GM18507 (cell line): ENCODE measurements at regions not wholly inside any gene's neighbourhood (a gene's known extent, or its start where the extent isn't known, plus 50 kb on each side); places are given as distances from the start of the nearest gene placed in this dataset.
"Not testable (repeated sequence)": the region's sequence is repeated elsewhere in the genome, so short reads cannot be mapped to it uniquely, and the experiment has no call there.

ENCODE experiments used
- DNase-seq: peaks from one replicate; pipeline ENCODE4 v3.0.0; 2011; ENCODE audit warnings: low read depth; ENCODE audit not compliant: insufficient read length; ENCODE audit errors: extremely low spot score
- FAIRE-seq: peaks from 2 replicates; lab custom pipeline; 2011; peaks lifted over from hg19 to GRCh38; lab: Jason Lieb, UNC

GRCh38 chr2:144969564-144969963 is 449.6 kb upstream of the ZEB2 start:
- FAIRE-seq, DNase-seq: not testable (repeated sequence)

- no peak for DNase-seq
Measured at GRCh38 chr2:144967961-144968360, 448.0 kb upstream of the ZEB2 start.

GRCh38 chr2:144965172-144965571 is 445.3 kb upstream of the ZEB2 start:
- no peak for FAIRE-seq

More at GRCh38 chr2:144967961-144968360, 448.0 kb upstream of the ZEB2 start:
- FAIRE-seq, result peak; percentile 15

DNA sequence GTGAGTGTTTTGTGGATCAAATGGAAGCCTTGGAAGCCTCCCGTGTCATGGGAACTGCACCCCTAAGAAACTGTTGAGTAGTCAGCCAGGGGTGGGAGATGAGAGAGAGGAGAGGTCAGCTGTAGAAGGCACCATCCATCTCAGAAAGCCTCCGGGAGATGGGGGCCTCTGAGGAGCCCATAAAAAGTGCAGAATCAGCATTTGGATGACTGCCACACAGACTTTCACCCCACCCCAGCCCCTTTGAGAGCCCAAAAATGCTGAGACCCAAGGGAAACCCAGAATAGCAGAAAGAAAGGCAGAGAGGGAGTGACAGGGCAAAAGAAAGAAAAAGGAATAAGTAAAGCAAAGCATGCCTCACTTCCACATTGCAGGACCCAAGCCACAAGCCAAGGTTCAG is 443.1 kb upstream of the ZEB2 start:
- FAIRE-seq (no peak), DNase-seq (no peak)

More at GRCh38 chr2:144965172-144965571, 445.3 kb upstream of the ZEB2 start:
- DNase-seq, result no peak

DNA sequence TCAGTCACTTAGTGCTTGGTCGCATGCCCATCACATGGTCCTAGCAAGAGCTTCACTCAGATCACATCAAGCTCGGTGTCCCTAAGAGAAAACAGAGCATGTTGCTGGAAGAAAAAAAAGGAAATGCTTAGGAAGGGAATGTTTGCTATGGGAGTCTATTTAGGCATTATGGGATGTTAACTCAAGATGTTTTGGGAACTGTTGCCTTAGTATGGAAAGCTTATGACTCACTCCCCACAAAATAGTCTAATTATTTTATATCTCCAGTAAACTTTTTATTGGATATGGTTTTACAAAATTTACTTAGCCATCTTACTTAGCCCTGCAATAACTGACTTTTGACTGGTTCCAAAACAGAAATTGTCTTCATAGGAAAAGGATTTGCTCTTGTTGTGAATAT is 439.5 kb upstream of the ZEB2 start:
- FAIRE-seq, result no peak

GRCh38 chr2:144950899-144951560 is 431.1 kb upstream of the ZEB2 start:
- DNase-seq, result no peak
- FAIRE-seq, result no peak

More for the DNA sequence above, 439.5 kb upstream of the ZEB2 start:
- no peak for DNase-seq

GRCh38 chr2:144948205-144948855 is 428.4 kb upstream of the ZEB2 start:
- no peak for FAIRE-seq
- no peak for DNase-seq

DNA sequence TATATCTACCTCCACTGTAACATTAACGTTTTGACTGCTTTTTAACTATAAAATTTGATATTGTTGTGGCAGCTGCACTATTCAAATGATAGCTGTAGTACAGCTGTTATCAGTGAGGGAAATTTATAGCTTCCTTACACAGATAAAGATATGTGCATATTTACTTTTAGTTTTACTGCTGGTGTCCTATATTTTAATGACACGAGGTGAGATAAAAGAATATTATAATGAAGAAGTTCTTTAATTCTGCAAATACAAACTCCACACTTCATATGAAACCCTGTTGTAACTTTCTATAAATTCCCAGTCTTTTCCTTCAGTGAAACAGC is 427.8 kb upstream of the ZEB2 start:
- no peak for DNase-seq

GRCh38 chr2:144946263-144946662 is 426.3 kb upstream of the ZEB2 start:
- no peak for FAIRE-seq
- DNase-seq, result no peak

More for the DNA sequence above, 427.8 kb upstream of the ZEB2 start:
- FAIRE-seq, result no peak

- DNase-seq (no peak), FAIRE-seq (no peak)
Measured at GRCh38 chr2:144944546-144945220, 424.8 kb upstream of the ZEB2 start.

GRCh38 chr2:144943986-144944385 is 424.1 kb upstream of the ZEB2 start:
- no peak for FAIRE-seq
- DNase-seq, result no peak

DNA sequence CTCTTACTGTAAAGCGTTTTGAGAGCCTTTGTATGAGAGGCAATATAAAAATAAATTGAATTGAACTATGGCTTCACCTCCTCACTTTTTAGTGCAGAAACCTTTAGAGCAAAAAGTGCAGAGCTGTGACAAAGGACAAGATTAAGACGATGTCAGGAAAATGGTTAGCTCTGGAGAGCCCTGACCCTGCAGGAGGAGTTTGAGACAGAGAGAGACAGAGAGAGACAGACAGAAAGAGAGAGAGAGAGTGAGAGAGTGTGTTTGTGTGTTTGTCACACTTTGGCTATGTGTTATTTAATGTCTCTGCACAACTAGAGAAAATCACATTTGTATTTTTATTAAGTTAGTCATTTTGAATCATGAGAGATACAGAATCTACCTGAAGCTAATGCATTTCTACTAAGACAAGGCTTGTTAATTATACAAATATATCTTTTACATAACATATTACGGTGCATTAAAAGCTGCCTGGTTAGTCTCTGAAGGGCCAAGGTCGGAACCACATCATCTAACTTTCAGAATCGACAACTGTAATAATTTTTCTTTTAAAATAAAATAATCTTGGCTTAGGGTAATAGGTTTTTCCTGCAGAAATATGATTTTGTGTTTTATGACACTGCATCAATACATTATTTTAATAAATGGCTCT is 423.5 kb upstream of the ZEB2 start:
- DNase-seq (no peak), FAIRE-seq (no peak)

GRCh38 chr2:144942516-144943256 is 422.8 kb upstream of the ZEB2 start:
- FAIRE-seq, result no peak

GRCh38 chr2:144941743-144942488 is 422.0 kb upstream of the ZEB2 start:
- FAIRE-seq (no peak), DNase-seq (no peak)

More at GRCh38 chr2:144942516-144943256, 422.8 kb upstream of the ZEB2 start:
- DNase-seq, result no peak

GRCh38 chr2:144939590-144939989 is 419.7 kb upstream of the ZEB2 start:
- FAIRE-seq (no peak), DNase-seq (no peak)

GRCh38 chr2:144937910-144938709 is 418.2 kb upstream of the ZEB2 start:
- DNase-seq (no peak), FAIRE-seq (no peak)

DNA sequence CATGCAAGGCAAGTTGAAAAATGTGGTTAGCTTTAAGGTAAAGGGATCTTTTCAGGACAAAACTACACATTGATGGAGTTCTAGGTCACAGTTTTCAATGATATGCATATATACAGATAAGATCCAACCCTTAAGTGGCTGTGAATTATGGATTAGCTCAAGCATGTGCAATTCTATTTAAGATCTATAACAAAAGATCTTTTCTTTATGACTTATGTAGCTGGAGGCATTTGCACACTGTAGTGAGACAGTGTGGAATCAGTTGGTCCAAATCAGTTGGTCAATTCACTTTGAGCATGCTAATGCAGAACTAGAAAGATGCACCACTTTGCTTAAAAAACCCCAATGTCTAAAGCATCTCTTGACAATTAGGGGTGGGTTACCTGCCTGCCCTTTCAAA is 417.1 kb upstream of the ZEB2 start:
- no peak for FAIRE-seq
- no peak for DNase-seq

GRCh38 chr2:144936442-144936841 is 416.5 kb upstream of the ZEB2 start:
- FAIRE-seq (no peak), DNase-seq (no peak)
